HG03520 (cell line): ENCODE measurements at regions not wholly inside any gene's neighbourhood (a gene's known extent, or its start where the extent isn't known, plus 50 kb on each side); places are given as distances from the start of the nearest gene placed in this dataset.
"Not testable (repeated sequence)": the region's sequence is repeated elsewhere in the genome, so short reads cannot be mapped to it uniquely, and the experiment has no call there.

Source experiments
- ATAC-seq: cut with Tn5 transposase; IDR thresholded peaks from one replicate; pipeline ENCODE4 v1.9.1; 2021; ENCODE audit warnings: mild to moderate bottlenecking, moderate library complexity; ENCODE audit not compliant: unreplicated experiment

DNA sequence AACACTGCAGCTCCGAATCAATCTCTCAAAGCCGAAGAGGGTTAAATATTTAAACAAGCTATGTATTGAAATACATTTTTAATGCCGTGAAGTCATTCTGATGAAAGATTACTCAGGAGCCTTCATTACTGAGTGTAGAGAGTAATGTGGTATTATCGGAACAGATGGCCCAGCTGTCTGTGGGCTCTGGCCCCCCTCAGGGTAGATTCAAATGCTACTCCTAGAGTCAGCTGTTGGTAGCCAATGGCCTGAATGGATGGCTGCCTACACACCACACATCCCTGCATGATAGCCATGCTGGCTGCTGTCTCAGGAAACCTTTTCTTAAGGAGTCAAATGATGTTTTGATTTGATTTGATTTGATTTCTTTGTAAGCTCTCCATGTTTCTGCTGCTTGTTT is 732.3 kb upstream of the CELF4 start:
- no peak for ATAC-seq

DNA sequence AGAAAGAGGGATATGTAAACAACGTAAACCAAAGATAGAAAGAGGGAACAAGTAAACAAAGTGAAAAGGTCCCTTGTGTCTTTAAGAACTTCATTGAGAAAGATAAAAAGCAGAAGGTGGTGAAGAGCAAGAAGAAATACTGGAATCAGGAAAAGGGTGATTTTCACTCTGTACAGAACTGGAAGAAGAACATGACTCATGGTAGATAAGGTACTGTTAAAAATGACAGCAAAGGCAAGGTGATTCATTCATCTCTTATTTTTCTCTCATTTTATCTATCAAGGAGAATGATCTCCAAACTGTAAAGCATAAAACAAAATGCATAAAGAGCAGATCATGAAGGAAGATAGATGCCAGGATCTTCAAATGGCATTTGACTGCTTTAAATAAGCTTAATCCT is 724.6 kb upstream of the CELF4 start:
- no peak for ATAC-seq

DNA sequence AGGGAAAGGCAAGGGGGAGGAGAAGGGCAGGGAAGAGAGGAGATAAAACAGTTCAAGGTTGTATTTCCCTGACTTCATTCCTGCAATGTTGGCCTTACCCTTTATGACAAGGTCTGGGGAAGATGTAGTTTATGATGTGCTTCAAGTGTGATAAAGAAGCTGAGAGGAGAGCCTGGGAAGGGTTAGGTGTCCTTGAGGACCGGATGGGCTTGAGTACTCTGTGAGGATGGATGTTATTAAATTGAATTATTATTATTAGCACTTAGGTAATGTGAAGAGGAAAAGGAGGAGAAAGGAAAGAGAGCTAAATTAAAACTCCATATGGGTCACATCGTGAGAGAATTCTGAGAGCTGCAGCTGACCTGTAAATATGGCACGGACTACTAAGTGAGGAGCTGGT is 719.4 kb upstream of the CELF4 start:
- no peak for ATAC-seq

DNA sequence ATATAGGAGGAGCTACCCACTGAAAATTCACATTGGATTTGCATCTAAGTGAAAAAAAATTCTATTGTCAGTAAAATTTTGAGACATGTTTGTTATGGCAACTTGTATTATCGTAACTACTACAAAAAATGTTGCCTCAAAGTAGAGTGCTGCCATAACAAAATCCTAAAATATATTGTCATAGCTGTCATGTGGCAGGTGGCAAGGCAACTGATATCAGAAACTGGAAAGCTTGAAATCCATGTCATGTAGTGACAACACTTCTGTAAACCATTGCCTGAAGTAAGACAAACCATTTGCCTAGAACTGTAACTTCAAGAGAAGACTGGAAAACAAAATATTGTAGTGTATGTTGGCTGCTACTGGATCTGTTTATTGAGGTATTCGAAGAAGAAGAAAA is 697.5 kb upstream of the CELF4 start:
- no peak for ATAC-seq

DNA sequence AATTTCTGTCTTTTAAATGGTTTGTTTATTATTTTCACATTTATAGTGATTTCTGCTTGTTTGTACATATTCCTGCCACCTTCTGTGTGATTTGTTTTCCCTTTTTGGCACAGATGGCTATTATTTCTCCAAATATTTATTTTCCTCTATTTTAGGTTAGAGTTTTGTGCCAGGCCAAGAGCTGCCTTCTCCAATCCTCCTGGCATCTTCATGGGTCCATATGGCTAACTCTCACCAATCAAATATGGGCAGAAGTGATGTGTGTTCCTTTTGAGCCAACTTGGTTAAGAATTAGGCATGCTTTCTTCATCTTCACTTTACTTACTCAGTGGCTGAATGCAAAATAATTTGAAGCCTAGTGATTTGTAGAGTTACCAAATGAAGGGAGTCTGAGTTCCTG is 697.1 kb upstream of the CELF4 start:
- ATAC-seq, result no peak

DNA sequence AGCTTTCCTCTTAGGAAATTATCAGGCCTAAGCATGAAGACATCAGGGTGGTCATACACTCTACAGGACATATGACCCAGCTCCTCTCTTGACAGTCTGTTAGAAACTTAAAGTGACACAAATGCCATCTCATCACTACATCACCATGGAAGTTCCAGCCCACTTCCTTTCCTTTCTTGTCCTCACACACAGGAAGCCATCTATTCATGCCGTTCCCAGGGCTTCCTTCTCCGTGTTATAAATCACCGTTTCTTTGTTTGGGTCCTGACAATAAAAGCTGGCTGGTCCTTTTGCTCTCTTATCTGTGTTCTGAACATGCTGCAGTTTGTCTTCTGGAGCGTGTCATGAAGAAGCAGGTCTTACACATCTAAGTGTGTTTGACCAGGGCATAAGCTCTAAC is 692.1 kb upstream of the CELF4 start:
- no peak for ATAC-seq

- ATAC-seq, result no peak
Observed at GRCh38 chr18:38256366-38256765, 690.8 kb upstream of the CELF4 start.

DNA sequence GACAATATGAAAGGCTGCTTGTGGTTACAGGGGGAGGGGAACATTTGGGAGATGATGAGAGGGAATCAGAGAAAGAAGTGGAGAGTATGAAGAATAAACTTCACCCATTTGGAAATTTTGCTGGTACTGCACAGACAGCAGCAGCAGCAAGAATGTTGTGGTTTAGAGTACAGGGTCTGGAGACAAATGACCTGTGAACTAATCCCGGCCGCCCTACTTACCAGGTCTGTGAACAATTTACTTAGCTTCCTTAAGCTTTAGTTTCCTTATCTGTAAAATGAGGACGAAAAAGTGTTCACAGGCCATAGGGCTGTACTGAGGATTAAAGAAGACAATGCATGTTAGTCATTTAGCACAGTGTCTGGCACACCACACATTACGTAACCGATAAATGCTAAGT is 685.4 kb upstream of the CELF4 start:
- ATAC-seq, result no peak

- ATAC-seq, result no peak
Observed at GRCh38 chr18:38244480-38244879, 678.9 kb upstream of the CELF4 start.

- ATAC-seq, result no peak
Observed at GRCh38 chr18:38243291-38243690, 677.7 kb upstream of the CELF4 start.

DNA sequence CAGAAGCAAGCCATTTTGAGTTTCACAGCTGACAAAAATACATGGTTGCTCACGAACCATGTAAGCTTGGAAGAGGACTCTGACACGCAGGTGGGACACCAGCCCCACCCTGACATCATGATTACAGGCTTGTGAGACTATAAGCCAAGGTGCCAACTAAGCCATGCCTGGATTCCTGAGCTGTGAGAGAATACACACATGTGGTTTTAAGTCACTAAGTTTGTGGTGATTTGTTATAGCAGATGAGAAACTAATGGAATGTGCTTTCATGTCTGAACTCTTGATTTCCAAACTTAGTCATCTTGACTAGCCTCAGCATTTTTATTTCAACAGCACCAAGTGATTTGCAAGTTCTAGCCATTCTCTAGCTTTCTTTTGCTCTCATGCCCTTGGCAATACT is 676.1 kb upstream of the CELF4 start:
- no peak for ATAC-seq

GRCh38 chr18:38241216-38241615 is 675.6 kb upstream of the CELF4 start:
- no peak for ATAC-seq

GRCh38 chr18:38239606-38240005 is 674.0 kb upstream of the CELF4 start:
- no peak for ATAC-seq

DNA sequence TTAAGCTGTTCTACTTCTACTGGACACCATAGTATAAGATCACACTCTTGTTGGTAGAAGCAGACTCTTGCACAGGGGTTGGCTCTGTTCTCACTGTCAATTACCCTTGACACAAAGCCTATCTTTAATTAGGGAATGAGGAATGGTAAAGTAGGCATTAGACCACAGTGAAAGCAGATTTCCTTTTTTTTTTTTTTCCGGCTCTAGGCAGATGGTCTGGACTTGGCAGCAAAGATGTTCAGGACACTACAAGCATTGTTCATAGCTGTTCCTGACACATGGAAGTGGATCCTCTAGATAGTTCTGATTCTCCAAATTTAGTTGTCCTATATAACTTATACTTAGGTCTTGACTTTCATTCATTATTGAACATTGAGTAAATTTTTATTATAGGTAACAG is 672.2 kb upstream of the CELF4 start:
- ATAC-seq, result no peak

- no peak for ATAC-seq
Observed at GRCh38 chr18:38221476-38222100, 656.0 kb upstream of the CELF4 start.

GRCh38 chr18:38198956-38199355 is 633.4 kb upstream of the CELF4 start:
- no peak for ATAC-seq

- ATAC-seq, result no peak
Observed at GRCh38 chr18:38198526-38198925, 632.9 kb upstream of the CELF4 start.

DNA sequence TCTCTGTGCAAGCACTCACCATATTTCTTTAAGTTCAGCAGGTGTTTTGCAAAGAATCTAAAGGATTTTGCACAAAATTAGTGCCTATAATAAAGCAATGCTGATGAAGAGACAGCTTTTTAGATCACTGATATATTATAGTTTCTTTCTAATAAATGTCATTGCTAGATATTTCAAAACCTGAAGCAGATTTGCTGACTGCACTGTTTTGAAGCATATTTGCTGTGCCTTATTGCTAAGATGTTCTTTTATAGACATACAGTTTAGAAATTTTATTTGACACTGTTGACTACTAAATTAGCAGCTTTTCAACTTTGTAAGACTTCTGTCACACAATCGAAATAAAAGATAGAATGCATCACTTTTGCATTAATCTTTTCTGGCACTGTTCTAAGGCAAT is 620.9 kb upstream of the CELF4 start:
- ATAC-seq, result no peak

DNA sequence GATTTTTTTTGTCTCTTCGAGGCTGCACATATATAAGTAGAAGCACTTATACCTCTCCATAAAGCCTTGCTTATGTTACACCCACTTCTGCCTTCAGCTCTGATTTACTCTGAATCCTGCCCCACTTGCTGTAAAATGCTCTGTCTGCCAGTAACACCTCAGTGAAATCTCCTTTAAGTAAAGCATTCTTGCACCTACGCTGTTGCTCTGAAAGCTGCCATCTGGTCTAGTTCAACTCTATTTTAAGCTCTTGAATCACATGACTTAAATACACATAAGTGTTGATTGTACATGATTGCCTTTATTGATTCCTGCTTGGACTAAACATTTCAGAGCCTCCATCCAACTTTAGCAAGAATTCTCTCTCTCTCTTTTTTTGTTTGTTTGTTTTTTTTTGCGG is 609.0 kb upstream of the CELF4 start:
- no peak for ATAC-seq

DNA sequence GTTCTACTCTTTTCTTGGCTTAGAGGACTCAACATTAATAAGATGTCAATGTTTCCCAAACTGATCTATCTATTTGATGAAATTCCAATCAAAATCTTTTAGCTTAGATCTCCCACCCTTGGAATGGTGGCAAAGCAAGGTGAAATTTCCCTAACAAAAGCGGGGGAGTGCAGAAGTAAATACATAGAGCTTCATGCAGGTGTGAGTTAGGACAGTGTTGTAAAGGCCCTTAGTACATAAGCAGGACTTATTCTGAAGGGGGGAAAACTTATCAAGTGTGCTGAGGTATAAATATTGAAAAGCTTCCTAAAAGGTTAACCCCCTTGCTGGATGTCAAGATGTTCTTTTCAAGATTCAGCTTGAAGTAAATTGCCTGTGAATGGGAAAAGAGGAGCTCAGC is 608.6 kb upstream of the CELF4 start:
- ATAC-seq, result no peak

DNA sequence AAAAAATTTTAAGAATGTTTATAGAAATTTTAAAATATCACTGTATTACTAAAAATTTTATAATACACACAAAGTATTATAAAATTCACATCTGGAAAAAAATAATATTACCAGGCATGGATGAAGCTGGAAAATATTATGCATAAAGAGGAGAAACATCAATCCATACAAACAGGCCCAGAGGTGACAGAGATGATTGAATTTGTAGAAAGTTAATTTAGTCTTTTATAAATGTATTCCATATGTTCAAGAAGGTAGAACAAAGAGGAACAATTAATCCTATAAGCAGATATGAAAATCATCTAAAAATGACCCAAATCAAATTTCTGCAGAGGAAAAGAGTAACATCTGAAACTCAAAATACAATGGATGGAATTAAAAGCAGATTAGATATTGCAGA is 605.2 kb upstream of the CELF4 start:
- ATAC-seq, result no peak

DNA sequence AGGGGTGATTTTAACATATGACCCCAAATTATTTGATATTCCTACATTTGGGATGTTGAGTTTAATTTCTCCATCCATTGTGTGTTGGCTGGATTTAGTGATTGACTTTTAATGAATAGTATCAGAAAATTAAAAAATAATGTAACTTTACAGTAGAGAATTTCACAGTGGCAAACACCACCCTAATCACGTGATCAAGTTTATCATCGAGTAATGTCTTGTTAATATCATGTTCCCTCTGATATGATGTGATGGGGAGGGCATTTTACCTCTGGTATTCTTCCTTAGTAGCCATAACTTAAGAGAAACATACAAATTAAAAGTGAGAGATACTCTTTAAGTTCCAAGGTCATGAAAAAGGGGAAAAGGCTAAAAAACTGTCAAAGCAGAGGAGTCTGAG is 602.0 kb upstream of the CELF4 start:
- no peak for ATAC-seq

GRCh38 chr18:38153116-38153515 is 587.5 kb upstream of the CELF4 start:
- not testable (repeated sequence) for ATAC-seq

- no peak for ATAC-seq
Observed at GRCh38 chr18:38116716-38117115, 551.1 kb upstream of the CELF4 start.
